HCT116 (cell line): ENCODE measurements at regions not wholly inside any gene's neighbourhood (a gene's known extent, or its start where the extent isn't known, plus 50 kb on each side); places are given as distances from the start of the nearest gene placed in this dataset.
"Not testable (repeated sequence)": the region's sequence is repeated elsewhere in the genome, so short reads cannot be mapped to it uniquely, and the experiment has no call there.

Experiments used
- ATAC-seq: fragments of 200-7000 bp; cut with Tn5 transposase; 2 replicates; pipeline ENCODE4 v1.9.1; 2020; ENCODE audit warnings: mild to moderate bottlenecking, moderate library complexity
- BruUV-seq: library from RNA; stranded (reverse); fragments of 400-500 nt; replicated peaks from 2 replicates; lab custom pipeline; 2021; lab: Mats Ljungman, UMichigan
- CTCF ChIA-PET: fragments of 300-600 bp; sonication (Branson Sonifier 250); formaldehyde crosslinking; loops from one replicate; lab custom pipeline; 2021; ENCODE audit warnings: antibody characterized with exemption; lab: Charles Lee
- POLR2A ChIA-PET: fragments of 300-600, 350-600 bp; sonication (Branson Sonifier 250); formaldehyde crosslinking; loops from one replicate; lab custom pipeline; 2021; ENCODE audit warnings: antibody characterized with exemption; lab: Charles Lee
- RAD21 ChIA-PET, 2 experiments: fragments of 300-600 bp; sonication (Branson Sonifier 250); formaldehyde crosslinking; loops; one replicate each; lab custom pipeline; 2023; ENCODE audit warnings: low total read pairs in 2 of 2; ENCODE audit not compliant: uncharacterized antibody in 2 of 2, unreplicated experiment in 2 of 2, low non-redundant PET in 1 of 2; lab: Charles Lee
- DNase-seq: peaks from one replicate; pipeline ENCODE4 v3.0.0-alpha.2; 2010; ENCODE audit warnings: low read depth, low spot score
- H2AFZ ChIP-seq: fragments of 200-600 bp; shearing (Covaris generic), sonication (generic); 2 replicates; pipeline ENCODE4 v1.6.1; 2017; ENCODE audit warnings: low read depth, mixed run types, mixed read lengths, antibody characterized with exemption, low read length; ENCODE audit not compliant: poor library complexity, severe bottlenecking
- H3K27ac ChIP-seq: 2 replicates; pipeline ENCODE4 v1.5.1; 2012; ENCODE audit warnings: low read depth, low read length
- H3K27me3 ChIP-seq: fragments of 200-600 bp; sonication (generic); 2 replicates; pipeline ENCODE4 v1.6.1; 2016; ENCODE audit warnings: mixed run types, low read length, mixed read lengths; ENCODE audit not compliant: insufficient read depth
- H3K36me3 ChIP-seq, 2 experiments: fragments of 200-500 bp in 1 of 2; fragments of 200-600 bp in 1 of 2; sonication (Bioruptor generic) in 1 of 2; sonication (generic) in 1 of 2; 2 replicates each; pipeline versions ENCODE4 v1.5.1 to v1.6.1; 2014 to 2016; ENCODE audit warnings: low read length in 2 of 2, inconsistent platforms in 1 of 2, mixed read lengths in 1 of 2, mixed run types in 1 of 2; ENCODE audit not compliant: insufficient read depth in 2 of 2, control insufficient read depth in 1 of 2
- H3K4me1 ChIP-seq, 2 experiments: fragments of 200-600 bp in 1 of 2; sonication (generic) in 1 of 2; 2 replicates each; pipeline versions ENCODE4 v1.5.1 to v1.6.1; 2012 to 2017; ENCODE audit warnings: low read length in 2 of 2, inconsistent platforms in 1 of 2, mild to moderate bottlenecking in 1 of 2, mixed read lengths in 1 of 2, mixed run types in 1 of 2, moderate library complexity in 1 of 2; ENCODE audit not compliant: insufficient read depth in 2 of 2, control insufficient read depth in 1 of 2
- H3K4me2 ChIP-seq: fragments of 200-600 bp; sonication (generic); 2 replicates; pipeline ENCODE4 v1.6.1; 2017; ENCODE audit warnings: mixed run types, low read length, mixed read lengths
- H3K4me3 ChIP-seq, 2 experiments: fragments of 200-600 bp in 1 of 2; sonication (generic) in 1 of 2; replicated peaks in 1 of 2; 2 replicates each; pipeline ENCODE4 v1.5.1; 2011 to 2016; ENCODE audit warnings: low read length in 2 of 2, control low read depth in 1 of 2, low read depth in 1 of 2, mild to moderate bottlenecking in 1 of 2, mixed read lengths in 1 of 2, mixed run types in 1 of 2
- H3K79me2 ChIP-seq: fragments of 200-600 bp; sonication (generic); 2 replicates; pipeline ENCODE4 v1.6.1; 2017; ENCODE audit warnings: mild to moderate bottlenecking, mixed run types, low read length, moderate library complexity, mixed read lengths; ENCODE audit not compliant: insufficient read depth
- H3K9ac ChIP-seq: fragments of 200-600 bp; sonication (generic); 2 replicates; pipeline ENCODE4 v1.6.1; 2016; ENCODE audit warnings: low read length, mixed read lengths
- H3K9me2 ChIP-seq: fragments of 200-600 bp; sonication (generic), shearing (Covaris generic); 2 replicates; pipeline ENCODE4 v1.6.1; 2017; ENCODE audit warnings: mixed run types, mild to moderate bottlenecking, moderate library complexity; ENCODE audit not compliant: insufficient read depth
- H3K9me3 ChIP-seq, 2 experiments: fragments of 200-500 bp in 1 of 2; fragments of 200-600 bp in 1 of 2; sonication (Bioruptor generic) in 1 of 2; sonication (generic) in 1 of 2; 2 replicates each; pipeline ENCODE4 v1.6.1; 2014 to 2017; ENCODE audit warnings: low read length in 2 of 2, mixed read lengths in 2 of 2, inconsistent platforms in 1 of 2, low read depth in 1 of 2, mild to moderate bottlenecking in 1 of 2, mixed run types in 1 of 2, moderate library complexity in 1 of 2; ENCODE audit not compliant: control insufficient read depth in 1 of 2, insufficient read depth in 1 of 2
- H4K20me1 ChIP-seq: fragments of 200-600 bp; sonication (generic), shearing (Covaris generic); 2 replicates; pipeline ENCODE4 v1.6.1; 2017; ENCODE audit warnings: mixed run types, mild to moderate bottlenecking, moderate library complexity; ENCODE audit not compliant: insufficient read depth
- CBX3 ChIP-seq: IDR thresholded peaks from 2 replicates; pipeline ENCODE4 v1.6.1; 2012; ENCODE audit warnings: low read depth
- EZH2phosphoT487 ChIP-seq: fragments of 200-600 bp; IDR thresholded peaks from 2 replicates; pipeline ENCODE4 v1.6.1; 2018; ENCODE audit warnings: antibody characterized with exemption, borderline replicate concordance
- JUND ChIP-seq: IDR thresholded peaks from 2 replicates; pipeline ENCODE4 v1.6.1; 2012
- SIN3A ChIP-seq: IDR thresholded peaks from 2 replicates; pipeline ENCODE4 v1.6.1; 2012; ENCODE audit warnings: low read depth
- SRF ChIP-seq: IDR thresholded peaks from 2 replicates; pipeline ENCODE4 v1.6.1; 2012; ENCODE audit warnings: low read depth
- ZFX ChIP-seq: fragments of 450-650 bp; IDR thresholded peaks from 2 replicates; pipeline ENCODE4 v1.6.1; 2017
- intact Hi-C: fragments of 100-400 bp; cut with micrococcal nuclease; formaldehyde crosslinking; loops from 2 replicates; pipeline ENCODE4 v1.10.0; 2022
- TF ChIP-seq, protein P1 (sequence below): IDR thresholded peaks from 2 replicates; pipeline ENCODE4 v1.6.1; 2012

GRCh38 chr5:163917747-163918146 lies 412.3 kb downstream of the MAT2B start:
- Histone ChIP-seq H4K20me1 (no peaks in the 10 kb centered on the region), H3K79me2 (no peaks in the 10 kb centered on the region), H3K4me3 (no peak overlapping the region), H3K27me3 (no peaks in the 10 kb centered on the region), H3K4me2 (no peak overlapping the region), H3K27ac (no peak overlapping the region), H3K9me2 (no peaks in the 10 kb centered on the region), H3K9me3 (no peaks in the 10 kb centered on the region; a peak in 2 of 4 replicates), H3K36me3 (no peaks in the 10 kb centered on the region), H3K9ac (no peak overlapping the region), H2AFZ (no peak overlapping the region), H3K4me1 (no peaks in the 10 kb centered on the region)
- intact Hi-C loops = no loop called here
- CTCF ChIA-PET = no interaction called here
- RAD21 ChIA-PET = no interaction called here
- no peak for TF ChIP-seq SIN3A
- no peak for TF ChIP-seq CBX3
- no peak for TF ChIP-seq EZH2phosphoT487
- TF ChIP-seq ZFX = no peak
- TF ChIP-seq, protein P1, sequence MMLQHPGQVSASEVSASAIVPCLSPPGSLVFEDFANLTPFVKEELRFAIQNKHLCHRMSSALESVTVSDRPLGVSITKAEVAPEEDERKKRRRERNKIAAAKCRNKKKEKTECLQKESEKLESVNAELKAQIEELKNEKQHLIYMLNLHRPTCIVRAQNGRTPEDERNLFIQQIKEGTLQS = no peak
- TF ChIP-seq SRF = no peak
- TF ChIP-seq JUND = no peak
- DNase-seq (no peak), ATAC-seq (no peak)
- no TSS peak for BruUV-seq
- POLR2A ChIA-PET = no interaction called here

- H3K9me2 ChIP-seq, BruUV-seq, H4K20me1 ChIP-seq, intact Hi-C loops, H3K4me2 ChIP-seq, H3K9ac ChIP-seq, H3K27me3 ChIP-seq, H3K79me2 ChIP-seq, DNase-seq, H3K9me3 ChIP-seq, POLR2A ChIA-PET, H3K4me3 ChIP-seq, H3K27ac ChIP-seq, H3K36me3 ChIP-seq, ATAC-seq, RAD21 ChIA-PET, CTCF ChIA-PET, H3K4me1 ChIP-seq, H2AFZ ChIP-seq: not testable (repeated sequence)
Measured at GRCh38 chr5:163934990-163935389, 429.6 kb downstream of the MAT2B start.
